NB4 (cell line): ENCODE measurements at regions not wholly inside any gene's neighbourhood (a gene's known extent, or its start where the extent isn't known, plus 50 kb on each side); places are given as distances from the start of the nearest gene placed in this dataset.

Experiments
- POLR2A ChIP-seq: IDR thresholded peaks from 2 replicates; pipeline ENCODE4 v1.6.1; 2011; ENCODE audit warnings: mild to moderate bottlenecking; ENCODE audit not compliant: insufficient read length; ENCODE audit errors: extremely low read depth
- TF ChIP-seq, protein P1 (sequence below): IDR thresholded peaks from one replicate; pipeline ENCODE4 v1.5.1; 2012; ENCODE audit warnings: low read depth, low read length
- TF ChIP-seq, protein P2 (sequence below): IDR thresholded peaks from 2 replicates; pipeline ENCODE4 v1.6.1; 2011; ENCODE audit warnings: low read depth, low read length

DNA sequence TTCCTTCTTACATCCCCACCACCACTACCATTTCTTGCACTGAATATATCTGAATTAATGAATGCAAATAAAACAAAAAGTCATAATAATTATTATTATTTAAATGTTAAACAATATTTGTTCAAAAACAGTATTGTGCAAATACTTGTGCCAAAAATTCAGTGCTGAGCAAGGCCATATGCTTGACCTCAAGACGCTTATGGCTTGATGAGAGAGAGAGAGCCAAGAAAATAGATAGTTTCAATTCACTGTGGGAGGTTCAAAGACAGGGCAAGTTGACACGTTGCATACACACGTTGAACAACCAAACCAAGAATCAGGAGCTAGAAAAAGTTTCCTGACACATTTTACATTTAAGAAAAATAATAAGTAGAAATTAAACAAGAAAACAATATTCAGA is 1421.7 kb downstream of the KCNT2 start:
- TF ChIP-seq, protein P1, sequence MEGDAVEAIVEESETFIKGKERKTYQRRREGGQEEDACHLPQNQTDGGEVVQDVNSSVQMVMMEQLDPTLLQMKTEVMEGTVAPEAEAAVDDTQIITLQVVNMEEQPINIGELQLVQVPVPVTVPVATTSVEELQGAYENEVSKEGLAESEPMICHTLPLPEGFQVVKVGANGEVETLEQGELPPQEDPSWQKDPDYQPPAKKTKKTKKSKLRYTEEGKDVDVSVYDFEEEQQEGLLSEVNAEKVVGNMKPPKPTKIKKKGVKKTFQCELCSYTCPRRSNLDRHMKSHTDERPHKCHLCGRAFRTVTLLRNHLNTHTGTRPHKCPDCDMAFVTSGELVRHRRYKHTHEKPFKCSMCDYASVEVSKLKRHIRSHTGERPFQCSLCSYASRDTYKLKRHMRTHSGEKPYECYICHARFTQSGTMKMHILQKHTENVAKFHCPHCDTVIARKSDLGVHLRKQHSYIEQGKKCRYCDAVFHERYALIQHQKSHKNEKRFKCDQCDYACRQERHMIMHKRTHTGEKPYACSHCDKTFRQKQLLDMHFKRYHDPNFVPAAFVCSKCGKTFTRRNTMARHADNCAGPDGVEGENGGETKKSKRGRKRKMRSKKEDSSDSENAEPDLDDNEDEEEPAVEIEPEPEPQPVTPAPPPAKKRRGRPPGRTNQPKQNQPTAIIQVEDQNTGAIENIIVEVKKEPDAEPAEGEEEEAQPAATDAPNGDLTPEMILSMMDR, result no peak
- TF ChIP-seq POLR2A, result no peak
- TF ChIP-seq, protein P2, sequence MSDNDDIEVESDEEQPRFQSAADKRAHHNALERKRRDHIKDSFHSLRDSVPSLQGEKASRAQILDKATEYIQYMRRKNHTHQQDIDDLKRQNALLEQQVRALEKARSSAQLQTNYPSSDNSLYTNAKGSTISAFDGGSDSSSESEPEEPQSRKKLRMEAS, result no peak
